ENCODE measurements at regions not wholly inside any gene's neighbourhood (a gene's known extent, or its start where the extent isn't known, plus 50 kb on each side); places are given as distances from the start of the nearest gene placed in this dataset.
"Not testable (repeated sequence)": the region's sequence is repeated elsewhere in the genome, so short reads cannot be mapped to it uniquely, and the experiment has no call there.

GRCh38 chr20:5696011-5696559, 54.1 kb upstream of the SHLD1 start:
- DNase-seq, result no peak

DNA sequence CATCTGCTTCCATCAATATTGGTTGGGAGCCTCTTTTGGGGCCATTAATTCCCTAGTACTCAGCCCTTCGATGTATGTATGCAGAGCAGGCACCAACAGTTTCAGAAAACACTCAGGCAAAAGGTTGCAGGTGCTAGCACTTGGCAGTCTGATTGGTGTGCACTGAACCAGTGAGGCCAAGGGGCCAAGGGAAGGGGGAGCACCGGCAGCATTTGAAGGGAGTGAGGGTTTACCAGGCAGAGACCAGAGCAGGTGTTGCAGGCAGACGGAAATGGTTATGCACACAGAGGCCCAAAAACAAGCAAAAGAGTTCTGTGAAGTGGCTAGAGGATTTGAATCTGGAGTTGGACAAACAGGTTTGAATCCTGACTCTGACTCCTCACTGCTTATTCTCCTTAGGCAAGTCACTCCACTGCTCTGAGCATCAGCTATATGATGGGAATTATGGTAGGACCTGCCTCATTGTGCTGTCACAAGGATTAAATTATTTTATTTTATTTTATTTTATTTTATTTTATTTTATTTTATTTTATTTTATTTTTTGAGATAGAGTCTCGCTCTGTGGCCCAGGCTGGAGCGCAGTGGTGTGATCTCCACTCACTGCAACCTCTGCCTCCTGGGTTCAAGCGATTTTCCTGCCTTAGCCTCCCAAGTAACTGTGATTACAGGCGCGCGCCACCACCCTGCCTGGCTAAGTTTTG, 58.1 kb upstream of the SHLD1 start:
- peak; percentile 97 for DNase-seq

- DNase-seq, result no peak
Observed at GRCh38 chr20:5689463-5689862, 60.7 kb upstream of the SHLD1 start.

DNA sequence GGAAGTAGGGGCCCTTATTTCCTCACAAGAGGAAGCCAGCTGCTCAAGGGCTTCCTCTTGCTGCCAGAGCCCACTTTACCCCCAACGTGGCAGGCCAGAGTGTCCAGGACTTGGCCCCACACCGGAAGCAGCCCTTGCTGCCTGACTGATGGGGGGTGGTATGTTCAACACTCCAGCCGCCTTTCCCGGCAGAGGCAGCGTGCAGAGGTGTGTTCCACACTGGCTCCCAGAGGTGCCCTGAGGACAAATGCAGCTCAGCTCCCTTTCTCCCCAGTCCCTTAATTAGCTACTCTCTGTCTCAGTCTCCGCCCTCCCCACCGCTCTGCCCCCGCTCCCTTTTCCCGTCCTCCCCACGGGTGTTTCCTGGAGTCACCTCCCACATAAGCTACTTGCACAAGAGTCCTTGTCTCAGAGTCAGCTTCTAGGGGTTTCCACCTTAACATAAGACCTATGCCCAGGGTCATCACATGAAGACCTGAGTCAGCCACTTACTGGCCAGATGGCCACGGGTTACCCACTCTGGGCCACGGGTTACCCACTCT, 61.7 kb upstream of the SHLD1 start:
- no peak for DNase-seq

DNA sequence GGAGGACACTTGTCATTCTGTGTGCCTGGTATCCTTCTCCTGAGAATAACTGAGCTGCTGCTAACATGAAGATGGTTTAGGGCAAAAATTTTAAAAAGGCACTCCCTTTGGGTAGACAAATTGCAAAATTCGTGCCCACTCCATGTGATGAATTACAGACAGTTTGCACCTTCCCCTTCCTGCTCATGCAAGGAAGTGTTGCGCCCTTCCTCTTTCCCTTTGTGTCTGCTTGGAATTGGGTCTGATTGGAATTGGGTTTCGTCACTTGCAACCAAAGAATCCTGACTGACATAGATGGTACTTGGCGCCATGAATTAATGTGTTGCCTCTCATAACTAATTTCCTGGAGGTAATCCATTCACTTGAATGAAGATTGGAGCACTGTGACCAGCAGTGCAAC, 62.3 kb upstream of the SHLD1 start:
- no peak for DNase-seq

DNA sequence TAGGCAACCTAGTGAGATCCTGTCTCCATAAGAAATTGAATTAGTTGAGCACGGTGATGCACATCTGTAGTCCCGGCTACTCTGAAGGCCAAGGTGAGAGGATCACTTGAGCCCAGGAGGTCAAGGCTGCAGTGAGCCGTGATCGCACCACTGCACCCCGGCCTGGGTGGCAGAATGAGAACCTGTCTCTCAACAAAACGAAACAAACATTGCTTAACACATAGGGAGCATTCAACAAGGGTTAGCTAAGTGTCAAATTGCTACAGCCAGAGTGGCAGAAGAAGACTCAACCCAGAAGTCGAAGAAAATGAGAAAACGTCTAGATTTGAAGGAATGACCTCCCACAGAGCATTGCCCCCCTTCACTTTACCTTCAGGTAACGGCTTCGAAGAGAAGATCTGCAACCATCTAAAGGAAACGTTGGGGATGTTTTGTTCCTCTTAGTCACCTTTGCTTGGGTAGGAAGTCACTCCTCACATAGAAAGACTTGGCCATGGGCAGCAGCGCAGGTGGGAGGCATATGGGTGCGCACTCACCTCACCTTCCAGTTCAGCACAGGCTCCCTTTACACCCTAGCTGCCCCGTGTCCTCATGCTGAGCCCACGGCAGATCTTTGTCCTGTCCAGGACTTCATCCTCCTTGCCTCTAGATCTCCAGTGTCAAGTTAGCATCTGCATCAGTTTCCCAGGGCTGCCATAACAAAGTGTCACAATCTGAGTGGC, 63.7 kb upstream of the SHLD1 start:
- no peak for DNase-seq

DNA sequence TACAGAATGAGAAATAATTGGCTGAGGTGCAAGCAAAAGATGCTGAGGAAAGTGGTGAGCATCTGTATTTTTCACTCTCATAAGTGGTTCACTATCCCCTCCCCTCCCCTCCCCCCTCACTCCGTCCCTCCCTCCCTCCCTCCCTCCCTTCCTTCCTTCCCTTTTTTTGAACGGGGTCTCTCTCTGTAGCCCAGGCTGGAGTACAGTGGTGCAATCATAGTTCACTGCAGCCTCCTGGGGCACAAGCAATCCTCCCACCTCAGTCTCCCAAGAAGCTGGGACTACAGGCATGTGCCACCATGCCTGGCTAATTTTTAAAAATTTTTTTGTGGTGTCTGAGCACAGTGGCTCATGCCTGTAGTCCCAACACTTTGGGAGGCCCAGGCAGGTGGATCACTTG, 67.6 kb upstream of the SHLD1 start:
- not testable (repeated sequence) for DNase-seq

DNA sequence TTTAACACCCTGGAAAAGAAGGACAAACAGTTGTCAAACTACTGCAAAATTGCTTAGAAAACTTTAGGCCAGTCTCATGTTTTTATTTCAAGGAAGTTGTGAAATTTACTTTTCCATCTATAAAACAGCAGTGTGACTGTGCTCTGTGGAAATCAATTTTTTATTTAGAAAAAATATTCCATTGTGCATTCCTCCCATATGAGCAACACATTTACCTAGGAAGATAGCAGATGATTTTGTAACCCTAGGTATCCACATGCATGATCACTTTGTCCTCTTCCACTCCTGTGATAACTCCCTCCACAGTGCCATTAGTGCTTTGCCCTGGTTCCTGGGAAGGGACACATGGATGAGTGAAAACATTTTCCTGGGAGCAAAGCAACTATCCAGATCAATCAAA, 69.4 kb upstream of the GPCPD1 start:
- DNase-seq, result no peak

- DNase-seq, result no peak
Observed at GRCh38 chr20:5678777-5679176, 68.0 kb upstream of the GPCPD1 start.

DNA sequence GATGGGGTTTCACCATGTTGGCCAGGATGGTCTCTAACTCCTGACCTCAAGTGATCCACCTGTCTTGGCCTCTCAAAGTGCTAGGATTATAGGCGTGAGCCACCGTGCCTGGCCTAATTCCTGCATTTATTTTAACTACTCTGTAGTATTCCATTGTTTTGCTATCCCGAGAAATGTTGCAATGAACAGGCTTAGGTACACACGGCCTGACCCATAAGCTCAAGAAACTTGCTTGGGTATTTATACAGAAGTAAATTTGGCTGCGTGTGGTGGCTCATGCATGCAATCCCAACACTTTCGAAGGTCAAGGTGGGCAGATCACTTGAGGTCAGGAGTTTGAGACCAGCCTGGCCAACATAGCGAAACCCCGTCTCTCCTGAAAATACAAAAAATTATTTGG, 67.1 kb upstream of the GPCPD1 start:
- DNase-seq, result not testable (repeated sequence)

DNA sequence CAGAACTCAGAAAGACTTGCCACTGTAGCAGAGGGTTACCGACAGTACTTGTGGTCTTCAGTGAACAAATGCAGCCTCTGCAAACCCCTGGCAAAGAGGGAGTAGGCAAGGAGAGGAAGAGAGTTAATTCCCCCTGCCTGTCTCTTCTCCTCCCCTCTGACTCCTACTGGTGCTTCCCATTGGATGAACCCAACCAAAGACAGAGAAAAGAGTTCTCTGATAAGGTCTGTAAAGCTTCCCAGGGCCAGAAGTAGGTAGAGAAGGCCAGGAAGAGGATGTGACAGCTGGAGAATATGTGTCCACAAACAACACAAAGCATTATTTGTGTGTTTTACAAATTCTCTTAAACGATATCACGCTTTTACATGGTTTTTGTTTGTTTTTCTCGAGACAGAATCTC, 66.6 kb upstream of the GPCPD1 start:
- DNase-seq, result no peak

DNA sequence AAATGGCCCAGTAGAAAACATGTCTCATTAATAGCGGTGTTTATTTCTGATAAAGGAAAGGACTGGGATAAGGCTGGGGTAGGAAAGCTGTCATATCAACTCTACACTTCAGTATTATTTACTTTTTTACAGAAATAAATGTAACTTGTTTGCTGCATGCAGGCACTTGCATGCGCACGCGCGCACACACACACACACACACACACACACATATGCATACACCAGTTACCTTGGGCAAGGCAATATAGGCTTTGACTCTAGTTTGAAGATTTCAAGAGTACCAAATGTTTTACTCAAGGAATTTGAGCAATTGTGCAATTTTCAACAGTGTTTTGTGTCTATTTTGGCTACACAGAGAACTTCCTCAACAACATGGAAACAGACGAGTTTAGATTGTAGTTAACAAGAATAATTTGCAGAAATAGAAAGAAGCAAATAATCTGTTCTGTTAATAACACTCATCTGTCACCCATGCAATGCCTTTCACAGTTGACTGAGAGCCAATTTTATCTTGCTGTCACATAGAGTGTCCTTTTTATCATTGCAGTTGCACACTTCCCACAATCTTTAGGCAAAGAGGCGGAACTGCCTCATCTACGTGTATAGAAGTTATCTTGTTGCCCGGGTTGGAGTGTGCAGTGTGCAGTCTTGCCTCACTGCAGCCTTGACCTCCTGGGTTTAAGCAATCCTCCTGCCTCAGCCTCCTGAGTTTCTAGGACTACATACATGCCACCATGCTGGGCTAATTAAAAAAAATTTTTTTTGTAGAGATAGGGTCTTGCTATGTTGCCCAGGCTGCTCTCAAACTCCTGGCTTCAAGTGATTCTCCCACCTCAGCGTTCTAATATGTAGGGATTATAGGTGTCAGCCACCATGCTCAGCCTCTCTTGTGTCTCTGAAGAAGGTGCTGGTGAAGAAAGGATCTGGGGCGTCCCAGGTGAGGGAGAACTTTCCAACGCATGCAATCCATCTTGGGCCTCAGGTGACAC, 64.6 kb upstream of the GPCPD1 start:
- DNase-seq, result no peak

DNA sequence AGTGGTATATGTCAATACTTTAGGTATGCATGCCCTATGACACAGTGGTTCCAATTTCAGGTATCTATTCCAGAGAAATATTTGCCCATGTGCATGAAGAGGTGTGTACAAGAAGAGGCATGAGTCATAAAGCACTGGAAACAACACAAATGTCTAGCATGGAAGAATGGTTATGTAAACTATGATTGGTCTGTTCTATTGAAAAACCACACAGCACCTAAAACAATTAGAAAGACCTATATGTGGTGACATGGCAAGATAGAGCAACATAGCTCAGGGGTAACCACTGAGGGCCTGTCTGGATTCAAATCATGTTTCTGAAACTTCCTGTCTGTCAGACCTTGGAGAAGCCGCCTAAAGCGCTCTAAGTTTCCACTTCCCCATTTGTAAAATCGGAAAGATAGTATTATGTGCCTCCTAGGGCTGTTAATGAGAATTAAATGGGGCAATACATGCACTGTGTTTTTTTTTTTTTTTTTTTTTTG, 63.4 kb upstream of the GPCPD1 start:
- DNase-seq, result no peak

DNA sequence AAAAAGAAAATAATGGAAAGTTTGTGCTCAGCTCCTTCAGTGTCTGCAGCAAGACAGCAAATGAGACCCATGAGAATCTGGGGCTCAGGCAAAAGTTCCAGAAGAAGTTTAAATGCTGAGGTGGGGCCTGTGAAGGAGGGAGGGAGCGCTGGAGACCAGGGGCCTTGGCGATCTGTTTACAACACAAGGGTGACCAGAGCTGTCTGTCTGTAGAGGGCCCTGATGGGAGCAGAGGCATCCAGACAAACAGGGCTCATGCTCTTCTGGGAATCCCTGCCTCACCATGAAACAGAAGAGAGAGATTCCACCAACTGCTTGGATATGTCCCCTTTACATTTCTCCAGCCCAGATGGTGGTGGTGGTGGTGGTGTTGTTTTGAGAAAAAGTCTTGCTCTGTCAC, 60.1 kb upstream of the GPCPD1 start:
- DNase-seq, result no peak

DNA sequence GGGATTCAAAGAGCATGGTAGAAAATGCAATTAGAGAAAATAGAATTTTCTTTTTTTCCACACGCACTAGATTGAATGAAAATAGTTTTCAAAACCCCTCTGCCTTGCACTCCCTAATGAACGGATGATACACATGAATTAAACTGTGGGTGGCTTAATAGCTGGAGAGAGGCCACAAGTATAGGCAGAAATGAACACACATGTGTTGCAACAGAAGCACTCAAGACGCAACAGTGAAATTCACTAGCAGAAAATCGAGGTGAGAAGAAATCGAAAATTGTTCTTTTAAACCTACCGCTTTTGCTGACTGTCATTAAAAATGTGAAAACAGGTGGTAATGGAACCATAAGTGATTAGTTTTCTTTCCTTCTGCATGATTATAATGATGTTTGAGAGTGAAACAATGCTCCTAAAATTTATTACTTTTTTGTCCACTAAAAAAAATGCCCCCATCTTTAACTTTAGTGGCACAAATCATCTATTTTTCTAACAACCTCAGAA, 59.3 kb upstream of the GPCPD1 start:
- no peak for DNase-seq

DNA sequence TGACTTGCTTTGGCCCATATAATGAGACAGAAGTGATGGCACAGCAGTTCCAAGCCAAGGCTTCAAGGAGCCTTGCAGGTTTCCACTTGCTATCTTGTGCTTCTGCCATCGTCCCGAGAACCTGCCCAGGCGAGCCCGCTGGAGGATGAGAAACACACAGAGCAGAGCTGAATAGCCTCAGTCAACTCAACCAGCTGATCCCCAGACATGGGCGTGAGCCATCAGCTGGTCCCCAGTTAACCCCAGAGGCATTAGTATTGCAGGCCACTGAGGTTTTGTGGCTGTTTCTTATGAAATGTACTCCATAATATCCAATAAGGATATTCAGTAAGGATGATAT, 57.7 kb upstream of the GPCPD1 start:
- no peak for DNase-seq

GRCh38 chr20:5667705-5668528, 57.1 kb upstream of the GPCPD1 start:
- no peak for DNase-seq

DNA sequence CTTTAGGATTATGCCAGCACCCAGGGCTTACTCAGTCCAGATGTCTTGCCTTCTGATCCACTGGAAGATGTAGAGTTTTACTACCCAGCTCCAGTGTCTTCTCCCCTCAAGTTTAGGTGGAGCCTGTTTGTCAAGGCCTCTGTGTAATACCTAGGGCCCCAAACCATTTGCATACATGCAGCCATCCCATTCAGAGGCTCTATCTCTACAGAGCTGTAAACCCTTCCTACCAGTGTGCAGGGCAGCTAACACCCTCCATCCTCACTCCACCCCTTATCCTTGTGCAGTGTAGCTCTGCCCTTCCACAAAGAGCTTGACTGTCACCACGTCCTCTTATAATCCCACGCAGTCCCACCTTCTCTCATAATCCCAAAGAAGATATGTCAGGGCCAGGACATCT, 54.6 kb upstream of the GPCPD1 start:
- DNase-seq, result no peak

DNA sequence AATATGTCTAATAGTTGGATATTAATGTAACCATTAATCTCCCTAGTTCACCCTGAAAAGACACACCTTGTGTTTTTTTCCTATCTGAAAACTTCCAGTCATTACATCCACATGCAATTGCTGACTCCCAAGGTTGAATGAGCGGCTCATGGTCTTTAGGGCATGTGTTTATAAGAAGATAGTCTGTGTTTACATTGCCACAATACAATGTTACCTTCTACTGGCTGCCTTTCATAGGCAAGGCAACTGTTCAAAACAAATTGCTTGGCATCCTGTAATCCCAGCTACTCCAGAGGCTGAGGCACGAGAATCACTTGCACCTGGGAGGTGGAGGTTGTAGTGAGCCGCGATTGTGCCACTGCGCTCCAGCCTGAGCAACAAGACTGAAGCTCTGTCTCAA, 52.6 kb upstream of the GPCPD1 start:
- no peak for DNase-seq

DNA sequence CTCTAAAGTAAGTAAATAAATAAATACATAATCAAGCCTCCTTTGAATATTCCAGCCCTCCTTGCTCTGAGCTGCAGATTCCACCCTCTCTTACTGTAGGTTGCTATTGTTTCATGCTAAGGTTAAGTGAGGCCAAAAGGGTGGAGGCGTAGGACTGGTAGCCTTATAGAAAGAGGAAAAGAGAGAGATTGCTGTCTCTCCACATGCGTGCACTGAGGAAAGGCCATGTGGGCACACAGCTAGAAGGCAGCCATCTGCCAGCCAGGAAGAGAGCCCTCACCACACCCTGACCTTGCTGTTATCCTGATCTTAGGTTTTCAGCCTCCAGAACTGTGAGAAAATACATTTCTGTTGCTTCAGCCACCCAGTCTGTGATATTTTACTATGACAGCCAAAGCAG, 52.0 kb upstream of the GPCPD1 start:
- DNase-seq, result no peak

- DNase-seq, result not testable (repeated sequence)
Observed at GRCh38 chr20:5660756-5661155, 50.0 kb upstream of the GPCPD1 start.
